ENCODE measurements at regions not wholly inside any gene's neighbourhood (a gene's known extent, or its start where the extent isn't known, plus 50 kb on each side); places are given as distances from the start of the nearest gene placed in this dataset.

- ATAC-seq (no peak), DNase-seq (ENCODE audit: low spot score) (no peak)
- ChIA-PET POLR2A (no interaction called here), CTCF (no interaction called here)
- H3K27me3 Mint-ChIP-seq (ENCODE audit: low read depth), result no peaks in the 10 kb centered on the region
- TF ChIP-seq, protein P1, sequence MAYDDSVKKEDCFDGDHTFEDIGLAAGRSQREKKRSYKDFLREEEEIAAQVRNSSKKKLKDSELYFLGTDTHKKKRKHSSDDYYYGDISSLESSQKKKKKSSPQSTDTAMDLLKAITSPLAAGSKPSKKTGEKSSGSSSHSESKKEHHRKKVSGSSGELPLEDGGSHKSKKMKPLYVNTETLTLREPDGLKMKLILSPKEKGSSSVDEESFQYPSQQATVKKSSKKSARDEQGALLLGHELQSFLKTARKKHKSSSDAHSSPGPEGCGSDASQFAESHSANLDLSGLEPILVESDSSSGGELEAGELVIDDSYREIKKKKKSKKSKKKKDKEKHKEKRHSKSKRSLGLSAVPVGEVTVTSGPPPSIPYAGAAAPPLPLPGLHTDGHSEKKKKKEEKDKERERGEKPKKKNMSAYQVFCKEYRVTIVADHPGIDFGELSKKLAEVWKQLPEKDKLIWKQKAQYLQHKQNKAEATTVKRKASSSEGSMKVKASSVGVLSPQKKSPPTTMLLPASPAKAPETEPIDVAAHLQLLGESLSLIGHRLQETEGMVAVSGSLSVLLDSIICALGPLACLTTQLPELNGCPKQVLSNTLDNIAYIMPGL (CRISPR knock-in tag; IDR thresholded peaks at IDR 0.05), result no peak
- TF ChIP-seq RORB (CRISPR knock-in tag; IDR thresholded peaks at IDR 0.05), result no peak
- TF ChIP-seq FOXP1 (CRISPR knock-in tag; IDR thresholded peaks at IDR 0.05; ENCODE audit: borderline replicate concordance), result no peak
- no peak for TF ChIP-seq ZNF423 (CRISPR knock-in tag; IDR thresholded peaks at IDR 0.05)
- TF ChIP-seq USF2 (CRISPR knock-in tag; IDR thresholded peaks at IDR 0.05), result no peak
- TF ChIP-seq CREM (CRISPR knock-in tag; IDR thresholded peaks at IDR 0.05), result no peak
- TF ChIP-seq TP53 (CRISPR knock-in tag; IDR thresholded peaks at IDR 0.05), result no peak
- TF ChIP-seq ZMAT4 (CRISPR knock-in tag; IDR thresholded peaks at IDR 0.05), result no peak
- no peak for TF ChIP-seq ZNF416 (CRISPR knock-in tag; IDR thresholded peaks at IDR 0.05)
- no peak for TF ChIP-seq MXD4 (CRISPR knock-in tag; IDR thresholded peaks at IDR 0.05; ENCODE audit: borderline replicate concordance)
- no peak for TF ChIP-seq ZNF219 (CRISPR knock-in tag; IDR thresholded peaks at IDR 0.05; ENCODE audit: borderline replicate concordance)
- no peak for TF ChIP-seq GRHL2 (CRISPR knock-in tag; IDR thresholded peaks at IDR 0.05; ENCODE audit: insufficient replicate concordance, severe bottlenecking)
- H3K27ac Mint-ChIP-seq, result no peak overlapping the region
- no peaks in the 10 kb centered on the region for H3K36me3 Mint-ChIP-seq
- H3K4me1 Mint-ChIP-seq, result no peaks in the 10 kb centered on the region
- no peak overlapping the region for H3K4me3 Mint-ChIP-seq
- no peaks in the 10 kb centered on the region for H3K9me3 Mint-ChIP-seq
These were observed 156.6 kb upstream of the SULF2 start for GRCh38 chr20:47941869-47942268.

DNA sequence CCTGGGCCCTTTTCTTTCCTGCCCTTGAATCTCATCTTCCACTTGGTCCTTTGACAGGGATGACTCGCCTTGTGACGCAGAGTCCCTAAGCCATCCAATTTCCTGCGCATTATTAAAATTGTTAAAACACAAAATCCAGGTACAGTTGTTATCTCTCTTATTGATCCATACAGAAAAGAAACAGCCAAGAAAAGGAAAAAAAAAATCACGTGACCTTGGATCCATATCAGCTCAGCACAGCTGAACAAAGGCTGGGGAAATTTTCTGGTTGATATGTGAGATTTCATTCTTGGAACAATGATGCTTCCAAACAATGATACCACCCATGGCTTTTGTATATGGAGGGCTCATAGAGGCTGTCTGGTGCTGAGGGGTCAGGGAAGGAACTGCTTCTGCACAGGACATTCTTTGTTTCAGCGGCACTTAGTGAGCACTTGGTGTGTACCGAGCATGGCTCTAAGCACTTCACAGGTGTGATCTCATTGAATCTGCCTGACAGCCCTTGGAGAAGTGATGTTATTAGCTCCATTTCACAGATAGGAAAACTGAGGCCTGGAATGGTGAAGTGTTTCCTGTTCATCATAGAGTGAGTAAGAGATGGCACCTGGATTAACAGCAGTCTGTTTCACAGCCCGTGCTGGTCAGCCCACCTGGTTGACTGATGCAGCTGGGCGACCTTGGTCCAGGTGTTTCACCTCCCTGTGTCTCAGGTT lies 155.0 kb upstream of the SULF2 start:
- CTCF ChIA-PET, result no interaction called here
- Mint-ChIP-seq H3K36me3 (no peaks in the 10 kb centered on the region), H3K4me1 (no peaks in the 10 kb centered on the region), H3K27ac (no peak overlapping the region), H3K4me3 (no peak overlapping the region), H3K27me3 (ENCODE audit: low read depth) (no peaks in the 10 kb centered on the region), H3K9me3 (no peaks in the 10 kb centered on the region)
- ATAC-seq (no peak), DNase-seq (ENCODE audit: low spot score) (no peak)
- POLR2A ChIA-PET, result no interaction called here
- TF ChIP-seq SP1 (CRISPR knock-in tag; conservative IDR thresholded peaks at IDR 0.05), result no peak

DNA sequence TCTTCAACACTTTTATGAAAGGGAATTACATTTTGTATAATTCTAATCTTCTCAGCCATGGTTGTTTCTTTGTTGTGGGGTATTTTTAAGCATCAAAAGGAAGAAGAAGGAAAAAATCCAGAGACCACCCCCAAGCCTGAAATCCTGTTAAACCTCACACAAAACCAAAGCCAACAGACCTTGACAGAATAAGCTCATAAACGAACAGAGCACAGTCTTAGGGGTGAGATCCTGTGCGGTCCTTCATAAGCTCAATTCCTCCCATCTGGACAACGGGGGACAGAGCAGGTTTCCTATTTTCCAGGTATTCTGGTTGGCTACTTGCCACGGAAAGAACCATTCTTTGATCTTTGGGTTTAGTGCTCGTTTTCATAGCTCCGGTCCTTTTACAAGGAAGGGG lies 151.3 kb upstream of the SULF2 start:
- POLR2A ChIA-PET, result interaction anchor here (0.7 kb wide), 1 partner anchor 380 kb away, joined by 3 read pairs; no protein-coding TSS in a partner anchor
- DNase-seq (ENCODE audit: low spot score), result no peak

More for the DNA sequence above, 151.3 kb upstream of the SULF2 start:
- H3K27me3 Mint-ChIP-seq (ENCODE audit: low read depth), result no peaks in the 10 kb centered on the region; the same call in 1 of the 2 replicates
- ATAC-seq, result no peak
- H3K36me3 Mint-ChIP-seq, result no peaks in the 10 kb centered on the region
- H3K4me3 Mint-ChIP-seq, result no peak overlapping the region
- TF ChIP-seq GTF2I (CRISPR knock-in tag; conservative IDR thresholded peaks at IDR 0.05) (no peak), ZNF425 (CRISPR knock-in tag; conservative IDR thresholded peaks at IDR 0.05) (no peak), MYBL2 (CRISPR knock-in tag; IDR thresholded peaks at IDR 0.05) (no peak), FOXK1 (CRISPR knock-in tag; IDR thresholded peaks at IDR 0.05) (no peak), ZNF317 (CRISPR knock-in tag; IDR thresholded peaks at IDR 0.05; ENCODE audit: borderline replicate concordance, low read depth) (no peak), E2F5 (CRISPR knock-in tag; IDR thresholded peaks at IDR 0.05) (no peak), ATF3 (CRISPR knock-in tag; conservative IDR thresholded peaks at IDR 0.05) (no peak), NR1H2 (CRISPR knock-in tag; IDR thresholded peaks at IDR 0.05) (no peak), JAZF1 (CRISPR knock-in tag; IDR thresholded peaks at IDR 0.05) (no peak), ESRRA (CRISPR knock-in tag; IDR thresholded peaks at IDR 0.05; ENCODE audit: borderline replicate concordance) (no peak), SOX15 (CRISPR knock-in tag; IDR thresholded peaks at IDR 0.05) (no peak), ZNF232 (CRISPR knock-in tag; IDR thresholded peaks at IDR 0.05) (no peak)
- TF ChIP-seq, protein P2, sequence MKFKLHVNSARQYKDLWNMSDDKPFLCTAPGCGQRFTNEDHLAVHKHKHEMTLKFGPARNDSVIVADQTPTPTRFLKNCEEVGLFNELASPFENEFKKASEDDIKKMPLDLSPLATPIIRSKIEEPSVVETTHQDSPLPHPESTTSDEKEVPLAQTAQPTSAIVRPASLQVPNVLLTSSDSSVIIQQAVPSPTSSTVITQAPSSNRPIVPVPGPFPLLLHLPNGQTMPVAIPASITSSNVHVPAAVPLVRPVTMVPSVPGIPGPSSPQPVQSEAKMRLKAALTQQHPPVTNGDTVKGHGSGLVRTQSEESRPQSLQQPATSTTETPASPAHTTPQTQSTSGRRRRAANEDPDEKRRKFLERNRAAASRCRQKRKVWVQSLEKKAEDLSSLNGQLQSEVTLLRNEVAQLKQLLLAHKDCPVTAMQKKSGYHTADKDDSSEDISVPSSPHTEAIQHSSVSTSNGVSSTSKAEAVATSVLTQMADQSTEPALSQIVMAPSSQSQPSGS (CRISPR knock-in tag; IDR thresholded peaks at IDR 0.05; ENCODE audit: borderline replicate concordance, low read depth), result no peak
- H3K4me1 Mint-ChIP-seq, result 0 out of 2 replicates have a peak, but pooled peaks cover 3% of the 10 kb centered on the region
- CTCF ChIA-PET, result no interaction called here
- no peak overlapping the region for H3K27ac Mint-ChIP-seq
- no peaks in the 10 kb centered on the region for H3K9me3 Mint-ChIP-seq
